H9 (cell line): ENCODE measurements at regions not wholly inside any gene's neighbourhood (a gene's known extent, or its start where the extent isn't known, plus 50 kb on each side); places are given as distances from the start of the nearest gene placed in this dataset.

ENCODE experiments used
- DNase-seq: peaks from one replicate; pipeline ENCODE4 v3.0.0-alpha.2; 2017
- H2AFZ ChIP-seq: one replicate; pipeline ENCODE4 v1.6.1; 2013; ENCODE audit warnings: mild to moderate bottlenecking, low read length, control low read depth, moderate library complexity
- H2AK5ac ChIP-seq: 2 replicates; pipeline ENCODE4 v1.6.1; 2013; ENCODE audit warnings: low read length, control low read depth, mixed read lengths; ENCODE audit not compliant: insufficient read length
- H2BK120ac ChIP-seq: one replicate; pipeline ENCODE4 v1.6.1; 2013; ENCODE audit warnings: low read depth, mild to moderate bottlenecking, low read length, control low read depth, inconsistent platforms; ENCODE audit not compliant: poor library complexity, severe bottlenecking
- H2BK12ac ChIP-seq: 2 replicates; pipeline ENCODE4 v1.6.1; 2013; ENCODE audit warnings: low read length, control low read depth, mixed read lengths, low read depth; ENCODE audit not compliant: insufficient read length
- H2BK15ac ChIP-seq: 2 replicates; pipeline ENCODE4 v1.6.1; 2013; ENCODE audit warnings: low read depth, low read length, control low read depth
- H2BK20ac ChIP-seq: one replicate; pipeline ENCODE4 v1.6.1; 2013; ENCODE audit warnings: low read depth, mild to moderate bottlenecking, low read length, control low read depth, inconsistent platforms; ENCODE audit not compliant: poor library complexity, severe bottlenecking
- H2BK5ac ChIP-seq: 2 replicates; pipeline ENCODE4 v1.6.1; 2013; ENCODE audit warnings: low read length, control low read depth, mixed read lengths; ENCODE audit not compliant: insufficient read length
- H3K14ac ChIP-seq: 2 replicates; pipeline ENCODE4 v1.6.1; 2013; ENCODE audit warnings: low read length, control low read depth; ENCODE audit not compliant: insufficient read depth
- H3K18ac ChIP-seq: 2 replicates; pipeline ENCODE4 v1.6.1; 2013; ENCODE audit warnings: low read depth, mild to moderate bottlenecking, mixed read lengths, low read length, control low read depth; ENCODE audit not compliant: insufficient read length
- H3K23ac ChIP-seq: 2 replicates; pipeline ENCODE4 v1.6.1; 2013; ENCODE audit warnings: low read length, control low read depth, mixed read lengths, low read depth; ENCODE audit not compliant: insufficient read length
- H3K23me2 ChIP-seq: 2 replicates; pipeline ENCODE4 v1.6.1; 2013; ENCODE audit warnings: low read depth, mild to moderate bottlenecking, mixed read lengths, low read length, control low read depth; ENCODE audit not compliant: insufficient read length, poor library complexity, severe bottlenecking
- H3K27ac ChIP-seq: 2 replicates; pipeline ENCODE4 v1.5.1; 2013; ENCODE audit warnings: low read length, control low read depth, mixed read lengths, low read depth; ENCODE audit not compliant: insufficient read length
- H3K27me3 ChIP-seq: 2 replicates; pipeline ENCODE4 v1.6.1; 2013; ENCODE audit warnings: low read length, control low read depth, inconsistent platforms; ENCODE audit not compliant: insufficient read depth
- H3K4ac ChIP-seq: 2 replicates; pipeline ENCODE4 v1.6.1; 2013; ENCODE audit warnings: low read depth, mild to moderate bottlenecking, control low read depth, inconsistent platforms, low read length, moderate library complexity
- H3K4me1 ChIP-seq: 2 replicates; pipeline ENCODE4 v1.6.1; 2013; ENCODE audit warnings: low read length, control low read depth, inconsistent platforms; ENCODE audit not compliant: insufficient read depth
- H3K4me2 ChIP-seq: 2 replicates; pipeline ENCODE4 v1.6.1; 2013; ENCODE audit warnings: low read length, control low read depth, mixed read lengths; ENCODE audit not compliant: insufficient read length, insufficient read depth
- H3K56ac ChIP-seq: 2 replicates; pipeline ENCODE4 v1.6.1; 2013; ENCODE audit warnings: low read depth, mild to moderate bottlenecking, mixed read lengths, low read length, control low read depth; ENCODE audit not compliant: insufficient read length
- H3K79me1 ChIP-seq: 2 replicates; pipeline ENCODE4 v1.6.1; 2013; ENCODE audit warnings: low read depth, mild to moderate bottlenecking, moderate library complexity, low read length, control low read depth, inconsistent platforms; ENCODE audit not compliant: insufficient read depth, poor library complexity, severe bottlenecking
- H3K79me2 ChIP-seq: 2 replicates; pipeline ENCODE4 v1.6.1; 2013; ENCODE audit warnings: low read length, control low read depth, inconsistent platforms; ENCODE audit not compliant: insufficient read depth
- H3K9ac ChIP-seq: 2 replicates; pipeline ENCODE4 v1.6.1; 2013; ENCODE audit warnings: low read length, control low read depth, mixed read lengths; ENCODE audit not compliant: insufficient read length; ENCODE audit errors: extremely low read depth
- H3K9me3 ChIP-seq: one replicate; pipeline ENCODE4 v1.6.1; 2013; ENCODE audit warnings: low read depth, low read length, inconsistent platforms; ENCODE audit not compliant: control insufficient read depth
- H3T11ph ChIP-seq: one replicate; pipeline ENCODE4 v1.6.1; 2013; ENCODE audit warnings: mild to moderate bottlenecking, low read length, control low read depth, inconsistent platforms
- H4K20me1 ChIP-seq: one replicate; pipeline ENCODE4 v1.6.1; 2013; ENCODE audit not compliant: control insufficient read depth, insufficient read length, insufficient read depth
- H4K5ac ChIP-seq: 2 replicates; pipeline ENCODE4 v1.6.1; 2013; ENCODE audit warnings: low read depth, mild to moderate bottlenecking, mixed read lengths, low read length, control low read depth; ENCODE audit not compliant: insufficient read length
- H4K8ac ChIP-seq: replicated peaks from 2 replicates; pipeline ENCODE4 v1.6.1; 2013; ENCODE audit warnings: low read length, control low read depth, mixed read lengths, low read depth; ENCODE audit not compliant: insufficient read length
- H4K91ac ChIP-seq: 2 replicates; pipeline ENCODE4 v1.6.1; 2013; ENCODE audit warnings: low read depth, mild to moderate bottlenecking, moderate library complexity, mixed read lengths, low read length, control low read depth; ENCODE audit not compliant: insufficient read length
- H3K27ac Mint-ChIP-seq, 3 experiments: 2 replicates in 2 of 3; 3 replicates in 1 of 3; pipeline ENCODE4 v1.8.0; 2020 to 2021; ENCODE audit warnings: mixed read lengths in 3 of 3, mild to moderate bottlenecking in 1 of 3, moderate library complexity in 1 of 3
- H3K27me3 Mint-ChIP-seq: 2 replicates; pipeline ENCODE4 v1.8.0; 2021; ENCODE audit warnings: low read depth, mild to moderate bottlenecking, moderate library complexity, mixed read lengths
- H3K36me3 Mint-ChIP-seq, 3 experiments: 2 replicates in 2 of 3; 3 replicates in 1 of 3; pipeline ENCODE4 v1.8.0; 2020 to 2021; ENCODE audit warnings: low read depth in 3 of 3, mixed read lengths in 3 of 3; ENCODE audit not compliant: insufficient read depth in 1 of 3
- H3K4me1 Mint-ChIP-seq, 2 experiments: 2 replicates each; pipeline ENCODE4 v1.8.0; 2020; ENCODE audit warnings: mixed read lengths in 2 of 2
- H3K4me3 Mint-ChIP-seq, 2 experiments: 2 replicates in 1 of 2; 3 replicates in 1 of 2; pipeline ENCODE4 v1.8.0; 2020 to 2021; ENCODE audit warnings: mild to moderate bottlenecking in 2 of 2, mixed read lengths in 2 of 2, moderate library complexity in 1 of 2
- H3K9me3 Mint-ChIP-seq, 2 experiments: 2 replicates in 1 of 2; 3 replicates in 1 of 2; pipeline ENCODE4 v1.8.0; 2020; ENCODE audit warnings: mild to moderate bottlenecking in 2 of 2, mixed read lengths in 2 of 2, moderate library complexity in 1 of 2
- CTCF ChIP-seq: fragments of 200-600 bp; sonication (generic); conservative IDR thresholded peaks from 3 replicates; pipeline ENCODE4 v1.8.0; 2021; ENCODE audit warnings: antibody characterized with exemption, mild to moderate bottlenecking
- WGBS: extraction: QIAGEN DNeasy Blood & Tissue Kit; methylation state at CpG from one replicate; pipeline ENCODE4 v1.1.7; 2013; ENCODE audit warnings: missing lambda C conversion rate, low lambda C conversion rate, mixed read lengths; ENCODE audit not compliant: insufficient read length; ENCODE audit errors: extremely low coverage; 5-methylcytosine and 5-hydroxymethylcytosine counted together

- H3K18ac ChIP-seq: no peak overlapping the region
- no peaks in the 10 kb centered on the region for H3K27me3 ChIP-seq
- Mint-ChIP-seq H3K9me3 (0 out of 5 replicates have a peak, but pooled peaks cover 0 to 2% of the 10 kb centered on the region in 2 experiments), H3K27me3 (no peaks in the 10 kb centered on the region), H3K36me3 (peaks cover 0 to 2% (median 0%) of the 10 kb centered on the region in 3 experiments; a peak in 2 of 7 replicates), H3K4me1 (peaks cover 6 to 10% of the 10 kb centered on the region in 2 experiments), H3K27ac (no peak overlapping the region), H3K4me3 (no peak overlapping the region)
- no peak overlapping the region for H2BK5ac ChIP-seq
- no peak overlapping the region for H3K23ac ChIP-seq
- H2AFZ ChIP-seq: no peak overlapping the region
- H3K4ac ChIP-seq: no peak overlapping the region
- H3K14ac ChIP-seq: no peak overlapping the region
- H3K4me2 ChIP-seq: no peak overlapping the region
- no peak overlapping the region for H3T11ph ChIP-seq
- no peak overlapping the region for H4K91ac ChIP-seq
- no peak overlapping the region for H3K56ac ChIP-seq
- no peak overlapping the region for H3K9ac ChIP-seq
- DNase-seq: no peak
- H3K79me2 ChIP-seq: no peaks in the 10 kb centered on the region
- H2BK20ac ChIP-seq: no peak overlapping the region
- H2BK15ac ChIP-seq: no peak overlapping the region
- H2BK12ac ChIP-seq: no peak overlapping the region
- no peaks in the 10 kb centered on the region for H3K4me1 ChIP-seq
- H2AK5ac ChIP-seq: no peak overlapping the region
- H3K9me3 ChIP-seq: no peaks in the 10 kb centered on the region
- no peaks in the 10 kb centered on the region for H4K20me1 ChIP-seq
- H3K27ac ChIP-seq: no peak overlapping the region
- no peak overlapping the region for H4K5ac ChIP-seq
- no peaks in the 10 kb centered on the region for H3K79me1 ChIP-seq
- WGBS: no CpG with 5 or more reads among the region's 19 CpGs
- H3K23me2 ChIP-seq: no peaks in the 10 kb centered on the region
- TF ChIP-seq CTCF: no peak
- H2BK120ac ChIP-seq: no peak overlapping the region
- H4K8ac ChIP-seq: no peak overlapping the region
These were observed 896.4 kb downstream of the TRIML1 start for GRCh38 chr4:189035654-189036053.
